ENCODE measurements at regions not wholly inside any gene's neighbourhood (a gene's known extent, or its start where the extent isn't known, plus 50 kb on each side); places are given as distances from the start of the nearest gene placed in this dataset.

DNA sequence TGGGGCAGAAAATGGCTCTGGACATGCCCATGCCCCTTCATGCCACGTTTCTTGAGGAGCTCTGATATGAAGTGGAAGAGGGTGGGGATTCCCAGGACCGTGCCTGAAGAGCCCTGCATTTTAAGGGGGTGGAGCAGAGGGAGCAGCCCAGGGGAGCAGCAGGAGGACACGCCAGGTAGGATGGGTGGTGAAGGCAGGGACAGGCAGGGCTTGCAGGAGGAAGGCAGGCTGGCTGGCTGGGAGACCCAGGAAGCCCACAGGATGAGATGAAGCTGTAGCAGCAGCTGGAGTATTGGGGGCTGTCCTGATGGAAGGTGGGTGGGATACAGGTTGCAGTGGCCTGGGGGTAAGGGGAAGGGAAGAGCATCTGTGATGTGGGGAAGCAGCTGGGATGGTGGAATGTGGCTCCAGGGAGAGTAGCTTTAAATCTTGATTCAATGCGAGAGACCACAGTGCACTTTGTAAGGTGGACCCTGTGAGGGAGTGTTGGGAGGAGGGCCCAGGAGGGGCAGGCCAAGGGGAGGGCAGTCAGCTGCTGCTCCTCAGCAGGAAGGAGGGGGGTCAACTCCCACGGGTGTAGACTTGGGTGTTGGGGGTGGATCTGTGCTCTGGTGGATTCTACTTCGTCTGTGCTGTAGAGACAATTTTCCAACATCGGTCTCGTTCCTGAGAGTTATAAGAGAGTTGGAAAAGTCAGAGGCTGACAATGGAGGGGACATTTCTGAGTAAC, 242.6 kb upstream of the IRX4 start:
- TF ChIP-seq POLR2AphosphoS5 (IDR thresholded peaks at IDR 0.05) (no peak), POLR2A (IDR thresholded peaks at IDR 0.05) (no peak), EP300 (IDR thresholded peaks at IDR 0.05) (no peak)
- TF ChIP-seq, protein P1, sequence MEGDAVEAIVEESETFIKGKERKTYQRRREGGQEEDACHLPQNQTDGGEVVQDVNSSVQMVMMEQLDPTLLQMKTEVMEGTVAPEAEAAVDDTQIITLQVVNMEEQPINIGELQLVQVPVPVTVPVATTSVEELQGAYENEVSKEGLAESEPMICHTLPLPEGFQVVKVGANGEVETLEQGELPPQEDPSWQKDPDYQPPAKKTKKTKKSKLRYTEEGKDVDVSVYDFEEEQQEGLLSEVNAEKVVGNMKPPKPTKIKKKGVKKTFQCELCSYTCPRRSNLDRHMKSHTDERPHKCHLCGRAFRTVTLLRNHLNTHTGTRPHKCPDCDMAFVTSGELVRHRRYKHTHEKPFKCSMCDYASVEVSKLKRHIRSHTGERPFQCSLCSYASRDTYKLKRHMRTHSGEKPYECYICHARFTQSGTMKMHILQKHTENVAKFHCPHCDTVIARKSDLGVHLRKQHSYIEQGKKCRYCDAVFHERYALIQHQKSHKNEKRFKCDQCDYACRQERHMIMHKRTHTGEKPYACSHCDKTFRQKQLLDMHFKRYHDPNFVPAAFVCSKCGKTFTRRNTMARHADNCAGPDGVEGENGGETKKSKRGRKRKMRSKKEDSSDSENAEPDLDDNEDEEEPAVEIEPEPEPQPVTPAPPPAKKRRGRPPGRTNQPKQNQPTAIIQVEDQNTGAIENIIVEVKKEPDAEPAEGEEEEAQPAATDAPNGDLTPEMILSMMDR (IDR thresholded peaks at IDR 0.05), result no peak
